B cell (primary cell): ENCODE measurements at regions not wholly inside any gene's neighbourhood (a gene's known extent, or its start where the extent isn't known, plus 50 kb on each side); places are given as distances from the start of the nearest gene placed in this dataset.

ENCODE experiments used
- ATAC-seq: fragments of 200-7000 bp; cut with Tn5 transposase; one replicate; pipeline ENCODE4 v1.10.0; 2021; ENCODE audit warnings: low read depth, mild to moderate bottlenecking, moderate number of reproducible peaks, moderate library complexity
- CTCF ChIA-PET: fragments of 350-600 bp; sonication (Branson Sonifier 250); formaldehyde crosslinking; loops from one replicate; lab custom pipeline; 2021; ENCODE audit warnings: antibody characterized with exemption, inconsistent platforms; lab: Charles Lee
- POLR2A ChIA-PET: fragments of 350-600 bp; sonication (Branson Sonifier 250); formaldehyde crosslinking; loops from one replicate; lab custom pipeline; 2021; ENCODE audit warnings: antibody characterized with exemption; lab: Charles Lee
- DNase-seq: peaks from one replicate; pipeline ENCODE4 v3.0.0; 2013
- H2AFZ ChIP-seq: 2 replicates; pipeline ENCODE4 v1.6.1; 2012; ENCODE audit warnings: mild to moderate bottlenecking, low read depth, low read length; ENCODE audit not compliant: insufficient read depth, poor library complexity, severe bottlenecking
- H3K27ac ChIP-seq, 2 donors: 1 replicate in 1 of 2; 2 replicates in 1 of 2; pipeline ENCODE4 v1.5.1; 2012 to 2013; ENCODE audit warnings: low read length in 2 of 2, mild to moderate bottlenecking in 2 of 2, moderate library complexity in 1 of 2
- H3K27me3 ChIP-seq, 4 experiments: fragments of 200-600 bp in 1 of 4; sonication (generic) in 1 of 4; replicated peaks in 1 of 4; 1 replicate in 2 of 4; 2 replicates in 2 of 4; pipeline versions ENCODE4 v1.6.1 to v1.7.0; 2013 to 2016; ENCODE audit warnings: low read length in 3 of 4, mild to moderate bottlenecking in 2 of 4, mixed read lengths in 1 of 4, moderate library complexity in 1 of 4; ENCODE audit not compliant: insufficient read depth in 4 of 4, control insufficient read depth in 3 of 4; ENCODE audit errors: control extremely low read depth in 1 of 4
- H3K36me3 ChIP-seq, 2 experiments: replicated peaks in 1 of 2; 1 replicate in 1 of 2; 2 replicates in 1 of 2; pipeline versions ENCODE4 v1.6.1 to v1.7.1; 2013; ENCODE audit warnings: low read length in 1 of 2; ENCODE audit not compliant: insufficient read depth in 2 of 2, control insufficient read depth in 1 of 2; ENCODE audit errors: control extremely low read depth in 1 of 2, extremely low read depth in 1 of 2
- H3K4me1 ChIP-seq, 2 donors: fragments of 200-600 bp in 1 of 2; sonication (generic) in 1 of 2; 1 replicate in 1 of 2; 2 replicates in 1 of 2; pipeline versions ENCODE4 v1.5.1 to v1.6.1; 2013 to 2017; ENCODE audit warnings: low read length in 2 of 2; ENCODE audit not compliant: control insufficient read depth in 2 of 2, insufficient read depth in 2 of 2
- H3K4me2 ChIP-seq: replicated peaks from 2 replicates; pipeline ENCODE3; 2012; ENCODE audit warnings: mild to moderate bottlenecking, low read depth, low read length; ENCODE audit not compliant: poor library complexity, severe bottlenecking
- H3K4me3 ChIP-seq, 5 experiments: fragments of 200-600 bp in 1 of 5; sonication (generic) in 1 of 5; 1 replicate in 3 of 5; 2 replicates in 2 of 5; pipeline versions ENCODE4 v1.5.1 to v1.7.0; 2011 to 2016; ENCODE audit warnings: low read length in 4 of 5, mild to moderate bottlenecking in 4 of 5, low read depth in 2 of 5, control low read depth in 1 of 5, moderate library complexity in 1 of 5; ENCODE audit not compliant: insufficient read depth in 1 of 5; ENCODE audit errors: control extremely low read depth in 1 of 5, extremely low read depth in 1 of 5
- H3K79me2 ChIP-seq: fragments of 200-600 bp; sonication (generic); one replicate; pipeline ENCODE4 v1.6.0; 2016; ENCODE audit warnings: low read length; ENCODE audit not compliant: control insufficient read depth, insufficient read depth
- H3K9ac ChIP-seq: fragments of 200-600 bp; sonication (generic); 2 replicates; pipeline ENCODE4 v1.6.1; 2017; ENCODE audit warnings: mild to moderate bottlenecking, low read length, moderate library complexity
- H3K9me3 ChIP-seq, 3 donors: one replicate each; pipeline versions ENCODE4 v1.6.1 to v1.7.1; 2013; ENCODE audit warnings: low read length in 2 of 3; ENCODE audit not compliant: control insufficient read depth in 2 of 3, insufficient read depth in 1 of 3; ENCODE audit errors: control extremely low read depth in 1 of 3
- H4K20me1 ChIP-seq: 2 replicates; pipeline ENCODE4 v1.6.0; 2012; ENCODE audit warnings: mild to moderate bottlenecking, low read length; ENCODE audit not compliant: insufficient read depth, control insufficient read depth, poor library complexity, severe bottlenecking
- H3K27ac Mint-ChIP-seq: one replicate; pipeline ENCODE4 v1.8.0; 2021; ENCODE audit warnings: mixed read lengths
- H3K27me3 Mint-ChIP-seq: one replicate; pipeline ENCODE4 v1.8.0; 2021; ENCODE audit warnings: mixed read lengths
- H3K4me1 Mint-ChIP-seq: one replicate; pipeline ENCODE4 v1.8.0; 2021; ENCODE audit warnings: mixed read lengths
- H3K4me3 Mint-ChIP-seq: one replicate; pipeline ENCODE4 v1.8.0; 2021; ENCODE audit warnings: mixed read lengths
- H3K9me3 Mint-ChIP-seq: one replicate; pipeline ENCODE4 v1.8.0; 2022; ENCODE audit warnings: mixed read lengths; ENCODE audit not compliant: insufficient read depth
- EZH2 ChIP-seq: IDR thresholded peaks from 2 replicates; pipeline ENCODE4 v1.6.1; 2012; ENCODE audit warnings: borderline replicate concordance, low read depth, mild to moderate bottlenecking, moderate library complexity, low read length; ENCODE audit not compliant: insufficient read depth, poor library complexity, severe bottlenecking
- WGBS: methylation state at CpG from one replicate; pipeline ENCODE4 v1.1.5; 2013; ENCODE audit warnings: missing lambda C conversion rate; ENCODE audit not compliant: insufficient coverage; 5-methylcytosine and 5-hydroxymethylcytosine counted together
- intact Hi-C: fragments of 100-400 bp; cut with micrococcal nuclease; formaldehyde crosslinking; loops from one replicate; pipeline ENCODE4 v1.10.0; 2022
- TF ChIP-seq, protein P1 (sequence below): fragments of 200-600 bp; IDR thresholded peaks from one replicate; pipeline ENCODE4 v1.8.0; 2022; ENCODE audit warnings: antibody characterized with exemption, mild to moderate bottlenecking

GRCh38 chr20:11810311-11811083 lies 107.2 kb upstream of the BTBD3 start:
- no peak overlapping the region for H3K4me2 ChIP-seq
- no peak overlapping the region for H3K4me3 Mint-ChIP-seq
- H3K27me3 ChIP-seq, result no peaks in the 10 kb centered on the region
- WGBS, result 50% methylated on average over 2 of the region's 4 CpGs
- TF ChIP-seq, protein P1, sequence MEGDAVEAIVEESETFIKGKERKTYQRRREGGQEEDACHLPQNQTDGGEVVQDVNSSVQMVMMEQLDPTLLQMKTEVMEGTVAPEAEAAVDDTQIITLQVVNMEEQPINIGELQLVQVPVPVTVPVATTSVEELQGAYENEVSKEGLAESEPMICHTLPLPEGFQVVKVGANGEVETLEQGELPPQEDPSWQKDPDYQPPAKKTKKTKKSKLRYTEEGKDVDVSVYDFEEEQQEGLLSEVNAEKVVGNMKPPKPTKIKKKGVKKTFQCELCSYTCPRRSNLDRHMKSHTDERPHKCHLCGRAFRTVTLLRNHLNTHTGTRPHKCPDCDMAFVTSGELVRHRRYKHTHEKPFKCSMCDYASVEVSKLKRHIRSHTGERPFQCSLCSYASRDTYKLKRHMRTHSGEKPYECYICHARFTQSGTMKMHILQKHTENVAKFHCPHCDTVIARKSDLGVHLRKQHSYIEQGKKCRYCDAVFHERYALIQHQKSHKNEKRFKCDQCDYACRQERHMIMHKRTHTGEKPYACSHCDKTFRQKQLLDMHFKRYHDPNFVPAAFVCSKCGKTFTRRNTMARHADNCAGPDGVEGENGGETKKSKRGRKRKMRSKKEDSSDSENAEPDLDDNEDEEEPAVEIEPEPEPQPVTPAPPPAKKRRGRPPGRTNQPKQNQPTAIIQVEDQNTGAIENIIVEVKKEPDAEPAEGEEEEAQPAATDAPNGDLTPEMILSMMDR, result no peak
- TF ChIP-seq EZH2, result no peak
- H3K9me3 ChIP-seq, result no peaks in the 10 kb centered on the region
- H3K4me3 ChIP-seq, result no peak overlapping the region
- H3K9me3 Mint-ChIP-seq, result peaks cover 2% of the 10 kb centered on the region
- H3K27ac Mint-ChIP-seq, result no peak overlapping the region
- ChIA-PET POLR2A (no interaction called here), CTCF (no interaction called here)
- H3K79me2 ChIP-seq, result no peaks in the 10 kb centered on the region
- ATAC-seq, result no peak
- H3K27me3 Mint-ChIP-seq, result no peaks in the 10 kb centered on the region
- intact Hi-C loops, result no loop called here
- no peaks in the 10 kb centered on the region for H4K20me1 ChIP-seq
- no peaks in the 10 kb centered on the region for H3K36me3 ChIP-seq
- no peak overlapping the region for H3K9ac ChIP-seq
- no peak overlapping the region for H2AFZ ChIP-seq
- H3K4me1 ChIP-seq, result no peaks in the 10 kb centered on the region
- no peak for DNase-seq
- no peaks in the 10 kb centered on the region for H3K4me1 Mint-ChIP-seq
- H3K27ac ChIP-seq, result no peak overlapping the region

DNA sequence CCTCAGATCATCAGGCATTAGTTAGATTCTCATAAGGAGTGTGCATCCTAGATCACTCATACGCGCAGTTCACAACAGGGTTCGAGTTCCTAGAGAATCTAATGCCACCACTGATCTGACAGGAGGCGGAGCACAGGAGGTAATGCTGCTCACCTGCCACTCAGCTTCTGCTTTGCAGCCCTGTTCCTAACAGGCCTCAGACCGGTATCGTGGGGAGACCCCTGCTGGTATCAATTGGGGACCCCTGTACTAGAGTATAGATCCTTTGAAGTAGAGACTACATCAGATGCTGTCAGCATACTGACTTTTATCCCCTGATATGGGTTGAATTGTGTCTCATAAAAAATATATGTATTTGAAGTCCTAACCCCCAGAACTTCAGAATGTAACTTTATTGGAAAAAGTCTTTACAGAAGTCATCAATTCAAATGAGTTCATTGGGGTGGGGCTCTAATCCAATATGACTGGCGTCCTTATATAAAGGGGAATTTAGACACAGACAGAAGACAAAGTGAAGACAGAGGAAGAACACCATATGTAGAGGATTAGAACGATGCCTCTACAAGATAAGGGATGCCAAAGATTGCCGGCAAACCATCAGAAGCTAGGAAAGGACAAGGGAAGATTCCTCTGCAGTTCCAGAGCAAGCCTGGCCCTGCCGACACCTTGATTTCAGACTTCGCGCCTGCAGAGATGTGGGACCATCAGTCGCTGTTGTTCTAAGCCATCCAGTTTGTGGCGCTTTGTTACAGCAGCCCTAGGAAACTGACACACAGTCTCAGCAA lies 104.4 kb upstream of the BTBD3 start:
- H3K79me2 ChIP-seq, result no peaks in the 10 kb centered on the region
- no peak overlapping the region for H3K27ac ChIP-seq
- no peaks in the 10 kb centered on the region for H3K36me3 ChIP-seq
- CTCF ChIA-PET, result no interaction called here
- no peak for ATAC-seq
- no peak overlapping the region for H3K4me2 ChIP-seq
- POLR2A ChIA-PET, result no interaction called here
- Mint-ChIP-seq H3K4me1 (no peaks in the 10 kb centered on the region), H3K27me3 (no peaks in the 10 kb centered on the region), H3K9me3 (no peaks in the 10 kb centered on the region), H3K27ac (no peak overlapping the region), H3K4me3 (no peak overlapping the region)
- H3K9ac ChIP-seq, result no peak overlapping the region
- TF ChIP-seq EZH2, result no peak
- TF ChIP-seq, protein P1, result no peak
- intact Hi-C loops, result no loop called here
- H3K9me3 ChIP-seq, result no peaks in the 10 kb centered on the region
- no peak for DNase-seq
- no peak overlapping the region for H3K4me3 ChIP-seq
- H4K20me1 ChIP-seq, result no peaks in the 10 kb centered on the region
- no peaks in the 10 kb centered on the region for H3K27me3 ChIP-seq
- WGBS, result 98% methylated on average over 12 of the region's 14 CpGs
- no peaks in the 10 kb centered on the region for H3K4me1 ChIP-seq
- no peak overlapping the region for H2AFZ ChIP-seq
